GM12878 (cell line): ENCODE measurements at regions not wholly inside any gene's neighbourhood (a gene's known extent, or its start where the extent isn't known, plus 50 kb on each side); places are given as distances from the start of the nearest gene placed in this dataset.

Experiments
- ATAC-seq: fragments of 200-7000 bp; cut with Tn5 transposase; 3 replicates; pipeline ENCODE4 v1.9.1; 2020; ENCODE audit warnings: mild to moderate bottlenecking, moderate library complexity
- BruUV-seq: library from RNA; stranded (reverse); fragments of 400-500 nt; replicated peaks from 2 replicates; lab custom pipeline; 2021; lab: Mats Ljungman, UMichigan
- CTCF ChIA-PET: fragments of 300-600 bp; sonication (Branson Sonifier 250); formaldehyde crosslinking; extraction: SDS; loops from one replicate; lab custom pipeline; 2021; ENCODE audit warnings: inconsistent platforms; lab: Yijun Ruan, JAX
- POLR2A ChIA-PET: fragments of 350-600 bp; formaldehyde crosslinking; extraction: SDS; loops from one replicate; lab custom pipeline; 2021; ENCODE audit warnings: inconsistent platforms; lab: Charles Lee
- RAD21 ChIA-PET: fragments of 300-600 bp; sonication (Branson Sonifier 250); formaldehyde crosslinking; loops from one replicate; lab custom pipeline; 2023; ENCODE audit warnings: antibody characterized with exemption; ENCODE audit not compliant: unreplicated experiment; lab: Charles Lee
- SMC1A ChIA-PET: fragments of 300-600 bp; sonication (Branson Sonifier 250); formaldehyde crosslinking; loops from one replicate; lab custom pipeline; 2023; ENCODE audit not compliant: unreplicated experiment, uncharacterized antibody; lab: Charles Lee
- DNase-seq: peaks from one replicate; pipeline ENCODE4 v3.0.0-alpha.2; 2011; ENCODE audit warnings: low read depth, low spot score
- FAIRE-seq: peaks from 3 replicates; lab custom pipeline; 2011; peaks lifted over from hg19 to GRCh38; lab: Jason Lieb, UNC
- H2AFZ ChIP-seq: 2 replicates; pipeline ENCODE4 v1.6.0; 2011; ENCODE audit warnings: low read depth, low read length, control low read depth; ENCODE audit not compliant: control insufficient read depth
- H3K27ac ChIP-seq: 2 replicates; pipeline ENCODE4 v1.5.1; 2011; ENCODE audit warnings: control low read depth; ENCODE audit not compliant: control insufficient read depth, insufficient read depth
- H3K27me3 ChIP-seq, 2 experiments: replicated peaks in 1 of 2; 2 replicates each; pipeline versions ENCODE4 v1.6.0 to v1.6.1; 2011; ENCODE audit warnings: low read length in 1 of 2; ENCODE audit not compliant: control insufficient read depth in 2 of 2, insufficient read depth in 2 of 2
- H3K36me3 ChIP-seq, 2 experiments: 2 replicates each; pipeline ENCODE4 v1.5.1; 2011; ENCODE audit warnings: low read length in 1 of 2; ENCODE audit not compliant: control insufficient read depth in 2 of 2, insufficient read depth in 2 of 2
- H3K4me1 ChIP-seq: 2 replicates; pipeline ENCODE4 v1.6.1; 2011; ENCODE audit warnings: mild to moderate bottlenecking, low read length, moderate library complexity, mixed read lengths; ENCODE audit not compliant: control insufficient read depth, insufficient read depth
- H3K4me2 ChIP-seq: 2 replicates; pipeline ENCODE4 v1.6.0; 2011; ENCODE audit warnings: control low read depth; ENCODE audit not compliant: control insufficient read depth, insufficient read depth
- H3K4me3 ChIP-seq: fragments of 200-600 bp; sonication (generic); 2 replicates; pipeline ENCODE4 v1.5.1; 2016
- H3K79me2 ChIP-seq: 2 replicates; pipeline ENCODE4 v1.6.0; 2011; ENCODE audit warnings: low read length; ENCODE audit not compliant: control insufficient read depth, insufficient read depth
- H3K9ac ChIP-seq: 2 replicates; pipeline ENCODE4 v1.8.0; 2011; ENCODE audit warnings: low read length, control low read depth, mixed read lengths; ENCODE audit not compliant: control insufficient read depth, insufficient read depth
- H3K9me3 ChIP-seq: replicated peaks from 3 replicates; pipeline ENCODE4 v1.5.1; 2011; ENCODE audit warnings: mild to moderate bottlenecking, low read length; ENCODE audit not compliant: control insufficient read depth, insufficient read depth
- H4K20me1 ChIP-seq: 2 replicates; pipeline ENCODE4 v1.6.0; 2011; ENCODE audit not compliant: control insufficient read depth, insufficient read depth
- CBX5 ChIP-seq: sonication (generic); IDR thresholded peaks from 2 replicates; pipeline ENCODE4 v1.6.1; 2016; ENCODE audit warnings: low read depth, moderate library complexity, mild to moderate bottlenecking, inconsistent platforms
- HDAC2 ChIP-seq: fragments of 200-600 bp; sonication (generic); IDR thresholded peaks from 2 replicates; pipeline ENCODE4 v1.6.1; 2017
- IKZF1 ChIP-seq: fragments of 450-650 bp; conservative IDR thresholded peaks from 2 replicates; pipeline ENCODE4 v1.6.1; 2017; ENCODE audit warnings: antibody characterized with exemption, mild to moderate bottlenecking
- MXI1 ChIP-seq: fragments of 150-350 bp; IDR thresholded peaks from 2 replicates; pipeline ENCODE4 v1.6.1; 2011; ENCODE audit warnings: low read depth, mild to moderate bottlenecking, inconsistent platforms, low read length, improper control_type of control experiment
- RAD51 ChIP-seq: fragments of 450-650 bp; IDR thresholded peaks from 2 replicates; pipeline ENCODE4 v1.6.1; 2016; ENCODE audit warnings: moderate library complexity, mild to moderate bottlenecking, inconsistent platforms
- RFX5 ChIP-seq: IDR thresholded peaks from 2 replicates; pipeline ENCODE4 v1.6.1; 2011; ENCODE audit warnings: low read depth, low read length, improper control_type of control experiment
- SPI1 ChIP-seq: IDR thresholded peaks from 2 replicates; pipeline ENCODE4 v1.6.1; 2011; ENCODE audit warnings: low read depth, mild to moderate bottlenecking, low read length, moderate library complexity, borderline replicate concordance; ENCODE audit not compliant: insufficient read depth
- TCF3 ChIP-seq: IDR thresholded peaks from 2 replicates; pipeline ENCODE4 v1.6.1; 2012; ENCODE audit warnings: low read depth, mild to moderate bottlenecking, low read length, borderline replicate concordance; ENCODE audit not compliant: insufficient read depth
- WGBS: methylation state at CpG from one replicate; pipeline ENCODE4 v1.1.6; 2016; ENCODE audit warnings: low lambda C conversion rate; ENCODE audit not compliant: insufficient replicate concordance, insufficient coverage; ENCODE audit errors: missing lambda C conversion rate; 5-methylcytosine and 5-hydroxymethylcytosine counted together
- in situ Hi-C: fragments of 300-500 bp; cut with MboI; formaldehyde crosslinking; loops from 9 replicates; pipeline ENCODE4 v1.14.3; 2018; ENCODE audit warnings: mixed read lengths
- intact Hi-C: fragments of 100-400 bp; cut with micrococcal nuclease; formaldehyde crosslinking; loops from one replicate; pipeline ENCODE4 v1.14.2; 2022; ENCODE audit not compliant: unreplicated experiment
- TF ChIP-seq, protein P1 (sequence below): IDR thresholded peaks from 2 replicates; pipeline ENCODE4 v1.6.1; 2012; ENCODE audit warnings: low read length, inconsistent platforms
- TF ChIP-seq, protein P2 (sequence below): IDR thresholded peaks from 2 replicates; pipeline ENCODE4 v1.6.1; 2012; ENCODE audit warnings: low read depth, low read length, improper control_type of control experiment
- TF ChIP-seq, protein P3 (sequence below): fragments of 450-650 bp; IDR thresholded peaks from 2 replicates; pipeline ENCODE4 v1.6.1; 2016; ENCODE audit warnings: mild to moderate bottlenecking

DNA sequence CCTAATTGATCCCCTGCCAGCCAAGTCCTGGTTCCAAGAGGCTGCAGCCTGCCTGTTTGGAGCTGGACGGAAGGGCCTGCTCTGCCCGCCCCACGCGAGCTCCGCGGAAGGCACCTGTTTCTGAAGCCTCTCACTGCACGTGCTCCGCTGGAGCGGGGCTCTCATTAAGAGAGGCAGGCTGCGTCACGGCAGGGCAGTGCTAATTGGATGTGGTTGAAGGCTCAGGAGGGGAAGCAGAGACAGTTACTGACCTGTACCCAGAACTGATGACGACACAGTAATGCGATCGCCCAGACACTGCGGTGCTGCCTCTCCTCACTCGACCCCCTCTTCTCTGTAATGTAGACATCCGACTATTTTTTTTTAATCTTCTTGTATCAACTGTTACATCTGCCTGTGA, 411.1 kb upstream of the MGMT start (continued):
- no peak for TF ChIP-seq IKZF1
- TF ChIP-seq, protein P1, sequence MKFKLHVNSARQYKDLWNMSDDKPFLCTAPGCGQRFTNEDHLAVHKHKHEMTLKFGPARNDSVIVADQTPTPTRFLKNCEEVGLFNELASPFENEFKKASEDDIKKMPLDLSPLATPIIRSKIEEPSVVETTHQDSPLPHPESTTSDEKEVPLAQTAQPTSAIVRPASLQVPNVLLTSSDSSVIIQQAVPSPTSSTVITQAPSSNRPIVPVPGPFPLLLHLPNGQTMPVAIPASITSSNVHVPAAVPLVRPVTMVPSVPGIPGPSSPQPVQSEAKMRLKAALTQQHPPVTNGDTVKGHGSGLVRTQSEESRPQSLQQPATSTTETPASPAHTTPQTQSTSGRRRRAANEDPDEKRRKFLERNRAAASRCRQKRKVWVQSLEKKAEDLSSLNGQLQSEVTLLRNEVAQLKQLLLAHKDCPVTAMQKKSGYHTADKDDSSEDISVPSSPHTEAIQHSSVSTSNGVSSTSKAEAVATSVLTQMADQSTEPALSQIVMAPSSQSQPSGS, result no peak

DNA sequence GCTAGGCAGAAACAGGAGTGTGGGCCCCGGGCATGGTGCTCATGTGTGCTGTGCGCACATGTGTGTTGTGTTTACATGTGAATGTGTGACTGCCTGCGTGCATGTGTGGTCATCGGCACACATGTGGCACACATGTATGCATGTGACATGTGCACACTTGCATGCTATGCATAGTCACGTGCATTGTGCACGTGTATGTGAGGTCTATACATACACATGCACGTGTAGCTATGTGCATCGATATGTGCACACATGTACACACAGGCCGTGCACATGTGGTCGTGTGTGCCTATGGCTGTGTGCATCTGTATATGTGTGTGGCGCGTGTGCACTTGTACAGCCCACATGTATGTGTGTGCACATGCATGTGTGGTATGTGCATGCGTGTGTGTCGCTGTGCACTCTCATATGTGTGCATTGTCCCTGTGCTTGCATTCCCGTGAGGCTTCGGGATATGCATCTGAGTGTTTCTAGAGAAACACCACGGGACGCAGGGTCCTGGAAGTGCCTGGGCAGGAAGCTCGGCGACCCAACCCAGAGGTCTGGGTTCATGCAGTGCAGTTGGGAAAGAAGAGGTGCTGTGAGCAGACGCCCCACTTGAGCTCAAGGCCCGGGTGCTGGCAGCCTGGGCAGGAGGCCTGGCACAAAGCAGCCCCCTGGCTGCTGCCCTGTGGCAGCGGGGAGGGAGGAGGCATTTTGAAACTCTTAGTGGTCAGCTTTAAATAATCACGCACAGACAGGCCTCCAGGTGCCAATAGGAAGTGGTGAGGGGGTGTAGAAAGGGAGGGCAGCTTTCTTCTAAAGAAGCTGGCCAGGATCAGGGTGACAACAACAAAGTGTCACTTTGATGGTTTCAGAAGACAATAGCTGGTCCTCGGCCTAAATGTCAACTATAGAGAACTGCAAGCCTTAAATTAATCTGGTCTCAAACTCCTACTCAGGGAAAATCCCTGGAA, 410.0 kb upstream of the MGMT start:
- no peak for FAIRE-seq
- Histone ChIP-seq H3K4me3 (no peak overlapping the region), H3K27me3 (no peaks in the 10 kb centered on the region), H3K9me3 (no peaks in the 10 kb centered on the region), H3K4me2 (no peak overlapping the region), H3K27ac (no peak overlapping the region), H4K20me1 (no peaks in the 10 kb centered on the region)
- WGBS, result 53% methylated on average over 25 of the region's 25 CpGs
- ChIA-PET SMC1A (no interaction called here), RAD21 (no interaction called here), CTCF (no interaction called here), POLR2A (no interaction called here)
- intact Hi-C loops, result no loop called here
- ATAC-seq, result peak; percentile 22; the same call in 2 of the 3 replicates
- DNase-seq, result peak; percentile 7
- TF ChIP-seq HDAC2 (no peak), RFX5 (no peak), TCF3 (no peak), CBX5 (no peak), RAD51 (no peak), SPI1 (no peak), MXI1 (no peak)
- TF ChIP-seq, protein P2, sequence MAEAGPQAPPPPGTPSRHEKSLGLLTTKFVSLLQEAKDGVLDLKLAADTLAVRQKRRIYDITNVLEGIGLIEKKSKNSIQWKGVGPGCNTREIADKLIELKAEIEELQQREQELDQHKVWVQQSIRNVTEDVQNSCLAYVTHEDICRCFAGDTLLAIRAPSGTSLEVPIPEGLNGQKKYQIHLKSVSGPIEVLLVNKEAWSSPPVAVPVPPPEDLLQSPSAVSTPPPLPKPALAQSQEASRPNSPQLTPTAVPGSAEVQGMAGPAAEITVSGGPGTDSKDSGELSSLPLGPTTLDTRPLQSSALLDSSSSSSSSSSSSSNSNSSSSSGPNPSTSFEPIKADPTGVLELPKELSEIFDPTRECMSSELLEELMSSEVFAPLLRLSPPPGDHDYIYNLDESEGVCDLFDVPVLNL, result no peak
- TF ChIP-seq, protein P3, sequence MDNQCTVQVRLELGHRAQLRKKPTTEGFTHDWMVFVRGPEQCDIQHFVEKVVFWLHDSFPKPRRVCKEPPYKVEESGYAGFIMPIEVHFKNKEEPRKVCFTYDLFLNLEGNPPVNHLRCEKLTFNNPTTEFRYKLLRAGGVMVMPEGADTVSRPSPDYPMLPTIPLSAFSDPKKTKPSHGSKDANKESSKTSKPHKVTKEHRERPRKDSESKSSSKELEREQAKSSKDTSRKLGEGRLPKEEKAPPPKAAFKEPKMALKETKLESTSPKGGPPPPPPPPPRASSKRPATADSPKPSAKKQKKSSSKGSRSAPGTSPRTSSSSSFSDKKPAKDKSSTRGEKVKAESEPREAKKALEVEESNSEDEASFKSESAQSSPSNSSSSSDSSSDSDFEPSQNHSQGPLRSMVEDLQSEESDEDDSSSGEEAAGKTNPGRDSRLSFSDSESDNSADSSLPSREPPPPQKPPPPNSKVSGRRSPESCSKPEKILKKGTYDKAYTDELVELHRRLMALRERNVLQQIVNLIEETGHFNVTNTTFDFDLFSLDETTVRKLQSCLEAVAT, result no peak
- TF ChIP-seq, all 136 proteins: peak for 0
- H3K9ac ChIP-seq, result no peak overlapping the region
- H3K36me3 ChIP-seq, result no peaks in the 10 kb centered on the region
- H3K4me1 ChIP-seq, result peaks cover 10% of the 10 kb centered on the region; the same call in 1 of the 2 replicates
- in situ Hi-C loops, result no loop called here
- H2AFZ ChIP-seq, result no peak overlapping the region
- H3K79me2 ChIP-seq, result no peaks in the 10 kb centered on the region
- no TSS peak for BruUV-seq
